ENCODE measurements at regions not wholly inside any gene's neighbourhood (a gene's known extent, or its start where the extent isn't known, plus 50 kb on each side); places are given as distances from the start of the nearest gene placed in this dataset.

GRCh38 chrX:4655743-4656142, 942.3 kb upstream of the PRKX start:
- no peaks in the 10 kb centered on the region for H3K9me3 ChIP-seq (ENCODE audit: control insufficient read depth in 2 of 3, insufficient read depth in 1 of 3, low read length in 3 of 3)
- TF ChIP-seq CTCF (IDR thresholded peaks at IDR 0.05; ENCODE audit: borderline replicate concordance, extremely low read depth, insufficient read depth) = no peak
- intact Hi-C loops (cut with DNase I) = no loop called here
- H3K27ac ChIP-seq (ENCODE audit: low read depth in 2 of 2, low read length in 2 of 2) = no peak overlapping the region
- no peaks in the 10 kb centered on the region for H3K4me1 ChIP-seq (ENCODE audit: control insufficient read depth in 2 of 3, insufficient read depth in 2 of 3, low read depth in 1 of 3, low read length in 3 of 3)
- FAIRE-seq (no peak), DNase-seq (peak in 2 of 5 donors; percentile 6)
- no peaks in the 10 kb centered on the region for H3K36me3 ChIP-seq (ENCODE audit: control insufficient read depth in 2 of 3, insufficient read depth in 3 of 3, low read length in 3 of 3)
- H3K27me3 ChIP-seq (ENCODE audit: control insufficient read depth, insufficient read depth, low read length) = no peaks in the 10 kb centered on the region
- H3K9ac ChIP-seq (ENCODE audit: low read length in 3 of 3) = no peak overlapping the region
- H3K4me3 ChIP-seq (ENCODE audit: low read length in 3 of 3) = no peak overlapping the region

- H3K9ac ChIP-seq (ENCODE audit: low read length in 3 of 3) = no peak overlapping the region
- FAIRE-seq (no peak), DNase-seq (no peak)
- no peak overlapping the region for H3K27ac ChIP-seq (ENCODE audit: low read depth in 2 of 2, low read length in 2 of 2)
- no peaks in the 10 kb centered on the region for H3K36me3 ChIP-seq (ENCODE audit: control insufficient read depth in 2 of 3, insufficient read depth in 3 of 3, low read length in 3 of 3)
- H3K4me1 ChIP-seq (ENCODE audit: control insufficient read depth in 2 of 3, insufficient read depth in 2 of 3, low read depth in 1 of 3, low read length in 3 of 3) = no peaks in the 10 kb centered on the region
- no peaks in the 10 kb centered on the region for H3K27me3 ChIP-seq (ENCODE audit: control insufficient read depth, insufficient read depth, low read length)
- no peak for TF ChIP-seq CTCF (IDR thresholded peaks at IDR 0.05; ENCODE audit: borderline replicate concordance, extremely low read depth, insufficient read depth)
- H3K4me3 ChIP-seq (ENCODE audit: low read length in 3 of 3) = no peak overlapping the region
- intact Hi-C loops (cut with DNase I) = no loop called here
- H3K9me3 ChIP-seq (ENCODE audit: control insufficient read depth in 2 of 3, insufficient read depth in 1 of 3, low read length in 3 of 3) = no peaks in the 10 kb centered on the region
These were observed 928.7 kb upstream of the PRKX start for GRCh38 chrX:4642114-4642513.

GRCh38 chrX:4638036-4638435, 924.6 kb upstream of the PRKX start:
- H3K4me3 ChIP-seq (ENCODE audit: low read length in 3 of 3) = no peak overlapping the region
- H3K9ac ChIP-seq (ENCODE audit: low read length in 3 of 3) = no peak overlapping the region
- TF ChIP-seq CTCF (IDR thresholded peaks at IDR 0.05; ENCODE audit: borderline replicate concordance, extremely low read depth, insufficient read depth) = no peak
- intact Hi-C loops (cut with DNase I) = no loop called here
- no peaks in the 10 kb centered on the region for H3K9me3 ChIP-seq (ENCODE audit: control insufficient read depth in 2 of 3, insufficient read depth in 1 of 3, low read length in 3 of 3)
- FAIRE-seq (no peak), DNase-seq (no peak)
- H3K27ac ChIP-seq (ENCODE audit: low read depth in 2 of 2, low read length in 2 of 2) = no peak overlapping the region
- H3K4me1 ChIP-seq (ENCODE audit: control insufficient read depth in 2 of 3, insufficient read depth in 2 of 3, low read depth in 1 of 3, low read length in 3 of 3) = no peaks in the 10 kb centered on the region
- no peaks in the 10 kb centered on the region for H3K36me3 ChIP-seq (ENCODE audit: control insufficient read depth in 2 of 3, insufficient read depth in 3 of 3, low read length in 3 of 3)
- no peaks in the 10 kb centered on the region for H3K27me3 ChIP-seq (ENCODE audit: control insufficient read depth, insufficient read depth, low read length)

GRCh38 chrX:4627414-4627813, 914.0 kb upstream of the PRKX start:
- Histone ChIP-seq H3K4me3 (ENCODE audit: low read length in 3 of 3) (no peak overlapping the region), H3K9ac (ENCODE audit: low read length in 3 of 3) (no peak overlapping the region), H3K36me3 (ENCODE audit: control insufficient read depth in 2 of 3, insufficient read depth in 3 of 3, low read length in 3 of 3) (no peaks in the 10 kb centered on the region), H3K9me3 (ENCODE audit: control insufficient read depth in 2 of 3, insufficient read depth in 1 of 3, low read length in 3 of 3) (no peaks in the 10 kb centered on the region), H3K27me3 (ENCODE audit: control insufficient read depth, insufficient read depth, low read length) (no peaks in the 10 kb centered on the region), H3K27ac (ENCODE audit: low read depth in 2 of 2, low read length in 2 of 2) (no peak overlapping the region), H3K4me1 (ENCODE audit: control insufficient read depth in 2 of 3, insufficient read depth in 2 of 3, low read depth in 1 of 3, low read length in 3 of 3) (no peaks in the 10 kb centered on the region)
- TF ChIP-seq CTCF (IDR thresholded peaks at IDR 0.05; ENCODE audit: borderline replicate concordance, extremely low read depth, insufficient read depth) = no peak
- intact Hi-C loops (cut with DNase I) = no loop called here
- FAIRE-seq (no peak), DNase-seq (no peak)
